Stimulated activated CD4-positive, alpha-beta T cell treated with anti-CD3 and anti-CD28 coated beads, Interleukin-2, amount 100 ng/mL, for 24 hours (primary cell): ENCODE measurements at regions not wholly inside any gene's neighbourhood (a gene's known extent, or its start where the extent isn't known, plus 50 kb on each side); places are given as distances from the start of the nearest gene placed in this dataset.
"Not testable (repeated sequence)": the region's sequence is repeated elsewhere in the genome, so short reads cannot be mapped to it uniquely, and the experiment has no call there.

Source experiments
- DNase-seq, 2 donors: peaks; one replicate each; pipeline ENCODE4 v3.0.0-alpha.2; 2020

DNA sequence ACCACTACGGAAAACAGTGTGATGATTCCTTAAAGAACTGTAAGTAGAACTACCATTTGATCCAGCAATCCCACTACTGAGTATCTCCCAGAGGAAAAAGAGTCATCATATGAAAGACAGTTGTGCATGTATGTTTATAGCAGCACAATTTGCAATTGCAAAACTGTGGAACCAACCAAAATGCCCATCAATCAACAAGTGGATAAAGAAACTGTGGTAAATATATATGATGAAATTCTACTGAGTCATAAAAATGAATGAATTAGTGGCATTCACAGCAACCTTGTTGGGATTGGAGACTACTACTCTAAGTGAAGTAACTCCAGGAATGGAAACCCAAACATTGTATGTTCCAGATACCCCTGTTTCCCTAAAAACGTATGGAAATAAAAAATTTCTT lies 337.0 kb upstream of the PTBP2 start:
- no peak for DNase-seq

DNA sequence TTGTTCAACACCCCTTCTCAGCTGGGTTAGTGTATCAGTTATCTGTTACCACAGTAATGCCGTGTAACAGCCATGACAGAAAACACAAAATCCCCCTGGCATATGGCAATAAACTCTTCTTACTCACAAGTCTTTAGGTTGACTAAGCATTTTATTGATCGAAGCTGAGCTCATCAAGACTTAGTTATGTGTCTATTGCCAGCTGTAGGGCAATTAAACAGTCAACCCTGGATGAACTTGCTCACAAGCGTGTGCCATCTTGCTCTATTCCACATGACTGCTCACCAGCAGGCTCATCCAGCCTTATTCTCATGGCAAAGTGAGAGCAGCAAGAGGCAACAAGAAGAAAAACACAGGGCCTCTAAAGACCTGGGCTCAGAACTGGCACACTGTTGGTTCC lies 333.8 kb upstream of the PTBP2 start:
- DNase-seq, result no peak

GRCh38 chr1:96388421-96389310 lies 332.9 kb upstream of the PTBP2 start:
- no peak for DNase-seq

- DNase-seq, result no peak
Measured at GRCh38 chr1:96400089-96400488, 321.5 kb upstream of the PTBP2 start.

DNA sequence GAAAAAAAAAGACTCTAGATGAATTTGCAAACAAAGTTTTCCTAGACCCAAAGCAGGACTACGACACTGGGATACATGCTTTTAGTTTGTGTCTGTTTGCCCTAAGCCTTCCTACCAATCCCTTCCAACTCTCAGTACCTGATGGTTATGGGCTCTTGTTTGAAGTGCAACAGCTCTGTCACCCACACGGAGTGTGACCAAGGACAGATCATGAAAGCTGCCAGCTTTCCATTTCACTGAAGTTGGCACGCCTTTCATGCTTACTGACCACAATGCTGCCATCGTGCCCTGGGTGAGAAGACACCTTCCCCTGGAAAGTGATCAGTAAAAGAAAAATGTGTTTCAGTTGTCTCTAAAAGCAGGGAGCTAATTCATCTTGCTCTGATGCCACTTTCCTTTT lies 312.5 kb upstream of the PTBP2 start:
- DNase-seq, result no peak

DNA sequence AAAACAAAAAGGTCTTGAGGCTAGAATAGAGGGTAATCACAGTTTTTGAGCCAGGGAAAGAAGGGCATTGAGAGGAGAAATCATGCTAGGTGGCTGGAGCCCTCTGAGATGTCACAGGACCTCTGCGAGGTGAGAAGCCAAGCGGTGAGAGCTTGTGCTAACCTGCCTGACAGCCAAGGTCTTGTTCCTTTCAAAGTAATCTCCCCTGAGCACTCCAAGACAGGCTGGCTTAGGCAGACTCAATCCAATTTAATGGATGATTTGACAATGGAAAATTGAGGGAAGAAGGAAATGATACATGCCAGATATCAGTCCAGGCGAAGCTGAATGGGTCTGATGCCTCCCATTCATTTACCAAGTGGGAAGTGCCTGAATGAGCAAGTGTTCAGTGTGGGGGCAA lies 311.9 kb upstream of the PTBP2 start:
- DNase-seq, result no peak

DNA sequence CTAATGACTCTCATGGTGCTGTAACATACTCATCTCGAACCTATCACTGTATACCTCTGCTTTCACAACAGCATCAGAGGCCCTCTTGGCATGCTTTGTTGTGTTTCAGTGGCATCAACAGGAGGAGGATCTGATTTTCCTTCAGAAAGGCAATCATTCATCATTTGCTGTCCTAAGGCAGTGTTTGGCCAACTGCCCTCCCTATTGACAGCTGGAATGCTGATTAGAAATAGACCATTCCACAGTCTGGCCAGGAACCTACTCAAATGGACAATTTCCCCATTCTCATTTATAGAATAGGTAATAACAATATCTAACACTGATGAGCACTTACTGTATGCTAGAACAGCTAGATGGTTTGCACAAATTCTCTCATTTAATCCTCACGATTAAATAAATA lies 310.6 kb upstream of the PTBP2 start:
- DNase-seq, result no peak

DNA sequence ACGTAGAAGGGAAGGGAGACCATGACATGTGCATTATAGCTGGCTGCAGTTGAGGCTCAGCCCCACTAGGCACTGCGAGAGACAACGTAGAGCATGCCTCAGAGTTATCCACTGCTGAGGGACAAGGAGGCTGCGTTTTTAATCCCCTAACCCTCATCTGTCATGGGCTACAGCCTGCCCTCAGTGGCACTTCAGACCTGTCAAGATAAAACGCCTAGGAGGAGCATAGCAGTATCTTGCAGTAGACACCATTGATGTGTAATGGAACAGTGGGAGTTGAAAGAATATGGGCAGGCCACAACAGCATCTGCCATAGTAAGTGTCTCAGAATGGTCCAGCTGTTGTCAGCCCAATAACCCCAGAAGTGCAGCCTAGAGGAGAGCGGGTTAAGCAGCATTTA lies 307.0 kb upstream of the PTBP2 start:
- no peak for DNase-seq

GRCh38 chr1:96416111-96416595 lies 305.4 kb upstream of the PTBP2 start:
- no peak for DNase-seq

DNA sequence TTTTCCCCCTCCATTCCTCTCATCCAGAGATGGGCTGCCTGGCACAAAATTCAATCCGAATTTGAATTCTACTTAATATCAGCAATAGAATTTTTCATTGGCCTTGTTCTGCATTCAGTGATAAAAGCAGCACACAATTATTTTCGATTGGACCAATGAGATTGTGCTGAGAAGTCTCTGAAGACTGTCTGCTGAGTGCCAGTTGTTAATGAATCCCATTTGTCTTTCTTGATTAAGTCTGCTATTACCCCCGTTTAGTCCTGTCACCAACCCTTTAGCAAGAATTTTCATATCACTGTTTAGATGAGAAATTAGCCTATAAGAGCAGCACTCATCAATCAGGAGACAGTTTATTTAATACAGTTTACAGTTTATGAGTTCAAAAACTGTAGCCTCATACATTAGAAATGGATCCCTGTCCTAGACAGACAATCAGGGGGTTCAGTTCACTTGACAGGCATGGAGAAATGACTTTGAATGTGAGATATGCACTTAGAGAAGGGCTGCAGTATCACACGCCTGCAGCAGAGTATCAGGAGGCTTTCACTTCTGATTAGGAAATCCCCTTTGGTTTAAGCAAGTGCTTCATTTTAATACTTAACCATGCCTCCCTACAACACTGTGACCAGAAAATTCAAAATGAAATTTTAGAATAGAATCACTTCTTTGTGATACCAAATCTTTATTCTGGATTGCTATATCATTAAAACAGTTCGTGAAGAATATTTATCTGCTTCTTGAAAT lies 304.7 kb upstream of the PTBP2 start:
- no peak for DNase-seq

DNA sequence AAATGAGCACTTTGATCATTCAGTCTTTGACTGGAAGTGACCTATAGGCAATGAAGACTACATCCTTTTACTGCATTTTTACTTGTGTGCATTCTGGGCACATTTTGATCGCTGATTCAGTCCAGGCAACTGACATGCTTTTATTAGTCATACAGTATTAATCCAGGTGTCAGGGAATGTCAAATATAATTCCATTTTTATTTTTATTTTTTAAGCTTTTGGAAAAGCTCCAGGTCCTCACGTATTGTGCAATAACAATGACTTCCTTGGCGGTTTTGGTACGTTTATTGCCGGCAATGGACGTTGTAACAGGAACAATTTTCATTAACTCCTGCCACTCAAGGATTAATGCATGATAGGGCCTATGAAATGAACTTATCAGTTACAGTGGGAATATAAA lies 302.6 kb upstream of the PTBP2 start:
- no peak for DNase-seq

DNA sequence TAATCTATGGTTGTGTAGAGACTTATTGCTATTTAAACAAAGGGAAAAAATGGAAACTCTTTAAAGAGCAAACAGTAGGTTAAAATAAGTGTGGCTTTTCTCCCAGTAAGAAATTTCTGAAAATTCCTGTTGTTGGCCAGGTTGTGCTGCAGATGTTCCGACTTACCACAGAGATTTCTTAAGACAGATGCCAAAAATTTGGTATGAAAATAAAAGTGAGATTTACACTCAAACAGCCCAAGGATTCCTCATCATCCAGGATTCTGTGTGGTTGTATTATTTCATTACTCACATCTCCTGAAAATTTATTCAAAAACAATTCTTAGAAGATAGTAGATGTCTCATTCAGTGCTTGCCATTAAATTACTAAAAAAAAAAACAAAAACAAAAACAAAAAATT lies 296.7 kb upstream of the PTBP2 start:
- DNase-seq, result no peak

DNA sequence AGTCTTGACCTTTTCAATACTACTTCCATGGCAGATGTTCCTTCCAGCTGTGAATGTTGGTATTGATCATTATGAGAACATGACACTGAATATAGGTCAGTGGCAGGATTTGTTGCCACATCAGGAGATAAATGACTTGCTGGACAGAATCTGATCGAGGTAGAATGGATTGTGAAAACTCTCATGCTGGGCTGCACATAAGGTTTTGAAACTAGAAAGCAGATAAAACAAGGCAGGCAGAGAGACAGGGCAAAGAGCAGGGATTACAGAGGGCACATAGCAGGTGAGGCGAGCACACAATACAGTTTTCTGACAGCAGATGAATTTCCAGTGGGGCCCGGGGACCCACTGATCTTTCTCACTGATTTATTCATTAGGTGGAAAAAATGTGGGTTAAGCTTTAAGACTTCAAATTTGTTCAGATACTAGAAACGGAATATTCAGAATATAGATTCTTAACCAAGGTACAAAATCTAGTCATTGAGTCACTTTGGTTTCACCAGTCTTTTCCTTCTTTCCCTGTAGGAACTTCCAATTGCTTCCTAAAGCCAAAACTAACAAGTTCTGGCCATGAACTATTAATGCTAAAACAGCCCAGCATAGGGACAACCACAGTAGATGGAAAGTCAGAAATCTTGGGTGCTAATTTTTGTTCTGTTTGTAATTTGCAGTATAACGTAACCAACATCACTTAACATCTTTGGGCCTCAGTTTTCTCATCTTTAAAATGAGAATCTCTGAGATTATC lies 296.0 kb upstream of the PTBP2 start:
- DNase-seq, result no peak

DNA sequence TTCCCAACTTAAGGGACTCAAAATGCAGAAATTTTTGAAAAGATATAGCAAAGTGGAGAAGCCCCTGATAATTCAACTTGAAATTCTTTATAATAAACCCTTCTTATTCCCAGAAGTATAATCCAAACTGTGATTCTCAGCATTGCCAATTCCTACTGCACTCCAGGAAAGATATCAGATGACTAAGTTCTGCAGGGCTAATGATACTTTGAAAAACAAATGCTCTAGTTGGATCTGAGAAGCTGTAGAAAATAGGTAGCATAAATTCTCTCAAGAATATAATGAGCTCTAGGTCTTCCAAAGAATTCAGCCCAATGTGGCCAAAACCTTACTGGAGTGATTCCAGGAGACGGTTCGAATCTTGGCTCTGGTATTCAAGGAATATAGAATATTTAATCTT lies 294.0 kb upstream of the PTBP2 start:
- no peak for DNase-seq

- DNase-seq, result no peak
Measured at GRCh38 chr1:96445302-96445701, 276.3 kb upstream of the PTBP2 start.

DNA sequence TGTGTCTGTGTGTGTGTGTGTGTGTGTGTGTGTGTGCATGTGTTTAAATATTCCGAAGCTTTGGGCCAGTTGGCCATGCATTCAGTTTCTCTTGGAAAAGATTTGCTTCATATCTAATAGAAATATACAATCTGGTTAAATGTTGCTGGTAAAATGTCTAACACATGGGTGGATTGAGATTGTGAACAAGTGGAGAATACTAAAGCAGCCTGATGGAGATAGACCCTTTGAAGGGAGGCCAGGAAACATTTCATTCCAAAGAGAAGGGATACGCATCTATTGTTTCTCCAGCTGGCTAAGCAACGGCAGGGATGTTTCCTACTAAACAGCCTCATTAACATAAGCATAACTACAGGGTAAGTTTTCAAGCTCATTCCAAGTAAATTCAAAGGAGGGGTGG lies 257.5 kb upstream of the PTBP2 start:
- DNase-seq, result no peak

DNA sequence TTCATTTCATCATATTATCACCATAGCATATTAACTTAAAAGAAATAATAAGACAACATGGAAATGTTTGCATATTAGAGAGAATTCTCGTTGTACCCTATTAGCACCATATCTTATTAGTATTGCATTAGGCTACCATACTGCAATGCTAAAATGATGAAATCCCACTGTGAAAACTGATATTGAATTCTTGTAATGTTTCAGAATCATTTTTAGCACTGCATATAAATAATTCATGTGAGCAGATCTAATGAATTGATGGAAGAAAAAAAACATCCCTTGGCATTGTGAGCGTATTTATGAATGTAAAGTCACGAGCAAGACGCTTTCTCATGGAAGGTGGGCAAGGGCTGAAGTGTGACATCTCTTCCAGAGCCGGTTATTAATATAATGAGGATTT lies 257.1 kb upstream of the PTBP2 start:
- no peak for DNase-seq

DNA sequence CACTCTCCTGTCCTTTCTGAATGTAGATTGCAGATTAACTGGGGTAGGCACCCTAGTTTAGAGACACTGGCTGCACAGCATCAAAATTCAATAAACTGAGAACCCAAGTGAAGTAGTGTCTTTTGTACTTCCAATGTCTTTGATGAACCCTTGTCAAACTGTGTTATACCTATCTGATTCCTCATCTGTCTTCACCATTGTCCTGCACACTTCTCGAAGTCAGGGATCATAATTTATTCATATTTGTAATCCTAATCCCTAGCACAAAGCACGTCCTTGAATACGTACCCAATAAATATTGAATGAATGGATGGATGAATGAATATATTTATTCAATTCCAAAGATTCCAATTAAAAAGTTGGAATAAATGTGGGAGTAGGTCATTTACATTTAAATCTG lies 256.6 kb upstream of the PTBP2 start:
- no peak for DNase-seq

GRCh38 chr1:96465441-96465840 lies 256.1 kb upstream of the PTBP2 start:
- no peak for DNase-seq

DNA sequence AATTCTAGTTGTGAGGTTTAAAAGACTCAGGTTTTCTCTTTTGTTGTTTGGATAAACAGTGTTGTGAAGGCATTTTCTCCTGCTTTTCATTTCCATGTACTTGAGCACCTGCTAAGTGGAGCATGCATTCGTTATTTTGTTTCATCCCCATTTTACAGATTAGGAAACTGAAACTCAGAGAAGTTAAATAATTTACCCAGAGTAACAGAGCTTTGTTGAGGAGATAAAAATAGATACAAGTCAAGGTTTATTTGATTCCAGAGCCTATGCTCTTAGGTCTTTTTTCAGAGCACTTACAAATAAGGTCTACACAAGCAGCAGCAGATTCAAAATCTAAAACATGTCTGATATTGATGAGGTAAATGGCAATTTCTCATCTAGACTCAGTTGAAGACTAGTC lies 254.7 kb upstream of the PTBP2 start:
- DNase-seq, result no peak

DNA sequence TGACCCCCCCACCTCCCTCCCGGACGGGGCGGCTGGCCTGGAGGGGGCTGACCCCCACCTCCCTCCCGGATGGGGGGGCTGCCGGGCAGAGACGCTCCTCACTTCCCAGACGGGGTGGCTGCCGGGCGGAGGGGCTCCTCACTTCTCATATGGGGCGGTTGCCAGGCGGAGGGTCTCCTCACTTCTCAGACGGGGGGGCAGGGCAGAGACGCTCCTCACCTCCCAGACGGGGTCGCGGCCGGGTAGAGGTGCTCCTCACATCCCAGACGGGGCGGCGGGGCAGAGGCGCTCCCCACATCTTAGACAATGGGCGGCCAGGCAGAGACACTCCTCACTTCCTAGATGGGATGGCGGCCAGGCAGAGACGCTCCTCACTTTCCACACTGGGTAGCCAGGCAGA lies 251.9 kb upstream of the PTBP2 start:
- not testable (repeated sequence) for DNase-seq

DNA sequence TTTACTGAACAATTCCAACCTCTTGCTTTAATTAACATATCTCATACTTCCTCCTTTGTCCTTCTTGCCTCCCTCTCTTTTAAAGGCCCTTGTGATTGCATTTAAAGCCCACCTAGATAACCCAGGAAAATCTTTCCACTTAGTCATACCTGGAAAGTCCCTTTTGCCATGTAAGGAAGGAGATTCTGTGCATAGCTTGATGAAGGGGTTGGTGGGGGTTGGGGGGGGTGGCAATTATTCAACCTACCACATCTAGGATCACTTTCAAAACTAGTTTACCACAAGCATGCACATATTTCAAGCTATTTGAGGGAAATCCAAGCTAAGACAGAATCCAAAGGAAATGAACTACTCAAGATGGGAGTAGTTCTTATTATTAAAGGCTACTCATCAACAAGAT lies 249.1 kb upstream of the PTBP2 start:
- DNase-seq, result no peak

GRCh38 chr1:96473791-96474434 lies 247.7 kb upstream of the PTBP2 start:
- DNase-seq, result no peak
